Suprapubic skin (tissue), 3 donors: ENCODE measurements at regions not wholly inside any gene's neighbourhood (a gene's known extent, or its start where the extent isn't known, plus 50 kb on each side); places are given as distances from the start of the nearest gene placed in this dataset.

Experiments
- CTCF ChIP-seq, 2 donors: fragments of 200-600 bp in 1 of 2; fragments of 450-650 bp in 1 of 2; sonication (generic) in 1 of 2; IDR thresholded peaks; one replicate each; pipeline ENCODE4 v1.5.1; 2016 to 2019; ENCODE audit warnings: antibody characterized with exemption in 2 of 2, mild to moderate bottlenecking in 1 of 2, moderate library complexity in 1 of 2
- POLR2AphosphoS5 ChIP-seq, 3 donors: sonication (generic); formaldehyde crosslinking; IDR thresholded peaks; one replicate each; pipeline ENCODE4 v1.6.1; 2017; ENCODE audit warnings: antibody characterized with exemption in 3 of 3

- TF ChIP-seq CTCF (IDR thresholded peaks at IDR 0.05) (no peak), POLR2AphosphoS5 (IDR thresholded peaks at IDR 0.05) (no peak)
Measured at GRCh38 chr17:56659622-56660021, 66.1 kb downstream of the NOG start.
